SU-DHL-6 (cell line): ENCODE measurements at regions not wholly inside any gene's neighbourhood (a gene's known extent, or its start where the extent isn't known, plus 50 kb on each side); places are given as distances from the start of the nearest gene placed in this dataset.

Experiments used
- EZH2phosphoT487 ChIP-seq: fragments of 200-600 bp; sonication (generic), shearing (Covaris generic); conservative IDR thresholded peaks from 2 replicates; pipeline ENCODE4 v1.6.1; 2018; ENCODE audit warnings: mild to moderate bottlenecking, antibody characterized with exemption, low read length, moderate library complexity, mixed read lengths
- TF ChIP-seq, protein P1 (sequence below): fragments of 200-600 bp; sonication (generic); IDR thresholded peaks from one replicate; pipeline ENCODE4 v1.5.1; 2017; ENCODE audit warnings: antibody characterized with exemption, mild to moderate bottlenecking, low read length, moderate library complexity; ENCODE audit not compliant: insufficient read depth, poor library complexity, severe bottlenecking

DNA sequence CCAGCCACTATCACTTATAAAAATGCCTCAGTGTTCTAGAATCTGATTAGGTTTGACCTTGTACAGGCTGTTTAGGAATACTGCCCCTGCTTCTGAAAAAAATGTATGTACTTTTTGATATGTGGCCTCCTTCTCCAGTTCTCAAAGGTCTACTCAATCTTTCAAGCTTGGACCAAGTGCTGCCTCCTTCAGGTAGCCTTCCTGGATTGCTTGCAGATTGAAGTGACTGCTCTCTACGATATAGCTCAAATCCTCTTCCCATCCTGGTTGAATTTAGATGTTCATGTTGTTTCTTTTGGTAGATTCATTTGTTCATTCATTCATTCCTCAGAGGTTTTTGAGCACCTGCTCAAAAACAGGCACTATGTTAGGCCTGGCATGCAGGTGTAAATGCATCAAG is 77.2 kb upstream of the NPTX2 start:
- TF ChIP-seq, protein P1, sequence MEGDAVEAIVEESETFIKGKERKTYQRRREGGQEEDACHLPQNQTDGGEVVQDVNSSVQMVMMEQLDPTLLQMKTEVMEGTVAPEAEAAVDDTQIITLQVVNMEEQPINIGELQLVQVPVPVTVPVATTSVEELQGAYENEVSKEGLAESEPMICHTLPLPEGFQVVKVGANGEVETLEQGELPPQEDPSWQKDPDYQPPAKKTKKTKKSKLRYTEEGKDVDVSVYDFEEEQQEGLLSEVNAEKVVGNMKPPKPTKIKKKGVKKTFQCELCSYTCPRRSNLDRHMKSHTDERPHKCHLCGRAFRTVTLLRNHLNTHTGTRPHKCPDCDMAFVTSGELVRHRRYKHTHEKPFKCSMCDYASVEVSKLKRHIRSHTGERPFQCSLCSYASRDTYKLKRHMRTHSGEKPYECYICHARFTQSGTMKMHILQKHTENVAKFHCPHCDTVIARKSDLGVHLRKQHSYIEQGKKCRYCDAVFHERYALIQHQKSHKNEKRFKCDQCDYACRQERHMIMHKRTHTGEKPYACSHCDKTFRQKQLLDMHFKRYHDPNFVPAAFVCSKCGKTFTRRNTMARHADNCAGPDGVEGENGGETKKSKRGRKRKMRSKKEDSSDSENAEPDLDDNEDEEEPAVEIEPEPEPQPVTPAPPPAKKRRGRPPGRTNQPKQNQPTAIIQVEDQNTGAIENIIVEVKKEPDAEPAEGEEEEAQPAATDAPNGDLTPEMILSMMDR = no peak
- TF ChIP-seq EZH2phosphoT487 = no peak
